ENCODE measurements at regions not wholly inside any gene's neighbourhood (a gene's known extent, or its start where the extent isn't known, plus 50 kb on each side); places are given as distances from the start of the nearest gene placed in this dataset.

GRCh38 chr4:28523681-28524190 lies 1663.1 kb downstream of the STIM2 start:
- Histone ChIP-seq H3K9me3 (replicated peaks) (no peaks in the 10 kb centered on the region), H3K4me1 (no peaks in the 10 kb centered on the region), H3K4me3 (no peak overlapping the region), H3K36me3 (no peaks in the 10 kb centered on the region), H3K27me3 (ENCODE audit: low read depth) (no peaks in the 10 kb centered on the region), H3K27ac (replicated peaks) (no peak overlapping the region)
- intact Hi-C loops (cut with micrococcal nuclease), result no loop called here
- TF ChIP-seq CTCF (IDR thresholded peaks at IDR 0.05; ENCODE audit: borderline replicate concordance), result no peak
- DNase-seq, result no peak

- H3K27ac ChIP-seq (replicated peaks), result no peak overlapping the region
- no peaks in the 10 kb centered on the region for H3K4me1 ChIP-seq
- DNase-seq, result no peak
- H3K36me3 ChIP-seq, result no peaks in the 10 kb centered on the region
- no peak for TF ChIP-seq CTCF (IDR thresholded peaks at IDR 0.05; ENCODE audit: borderline replicate concordance)
- intact Hi-C loops (cut with micrococcal nuclease), result no loop called here
- no peak overlapping the region for H3K4me3 ChIP-seq
- H3K27me3 ChIP-seq (ENCODE audit: low read depth), result no peaks in the 10 kb centered on the region
- H3K9me3 ChIP-seq (replicated peaks), result peaks cover 10% of the 10 kb centered on the region
These were observed 1675.5 kb downstream of the STIM2 start for GRCh38 chr4:28536124-28536523.

GRCh38 chr4:28545986-28546385 lies 1685.3 kb downstream of the STIM2 start:
- H3K27ac ChIP-seq (replicated peaks), result no peak overlapping the region
- peaks cover 4% of the 10 kb centered on the region for H3K9me3 ChIP-seq (replicated peaks)
- H3K4me1 ChIP-seq, result no peaks in the 10 kb centered on the region
- H3K27me3 ChIP-seq (ENCODE audit: low read depth), result no peaks in the 10 kb centered on the region
- TF ChIP-seq CTCF (IDR thresholded peaks at IDR 0.05; ENCODE audit: borderline replicate concordance), result no peak
- intact Hi-C loops (cut with micrococcal nuclease), result no loop called here
- H3K4me3 ChIP-seq, result no peak overlapping the region
- no peak for DNase-seq
- no peaks in the 10 kb centered on the region for H3K36me3 ChIP-seq

- Histone ChIP-seq H3K9me3 (replicated peaks) (peaks cover 4% of the 10 kb centered on the region), H3K4me1 (no peaks in the 10 kb centered on the region), H3K36me3 (no peaks in the 10 kb centered on the region), H3K27me3 (ENCODE audit: low read depth) (no peaks in the 10 kb centered on the region), H3K27ac (replicated peaks) (no peak overlapping the region), H3K4me3 (no peak overlapping the region)
- no peak for DNase-seq
- intact Hi-C loops (cut with micrococcal nuclease), result no loop called here
- TF ChIP-seq CTCF (IDR thresholded peaks at IDR 0.05; ENCODE audit: borderline replicate concordance), result no peak
These were observed 1687.5 kb downstream of the STIM2 start for GRCh38 chr4:28548136-28548535.

GRCh38 chr4:28548594-28548993 lies 1688.0 kb downstream of the STIM2 start:
- Histone ChIP-seq H3K9me3 (replicated peaks) (peaks cover 8% of the 10 kb centered on the region), H3K27me3 (ENCODE audit: low read depth) (no peaks in the 10 kb centered on the region), H3K27ac (replicated peaks) (no peak overlapping the region), H3K4me1 (no peaks in the 10 kb centered on the region), H3K4me3 (no peak overlapping the region), H3K36me3 (no peaks in the 10 kb centered on the region)
- TF ChIP-seq CTCF (IDR thresholded peaks at IDR 0.05; ENCODE audit: borderline replicate concordance), result no peak
- intact Hi-C loops (cut with micrococcal nuclease), result no loop called here
- DNase-seq, result no peak

GRCh38 chr4:28555866-28556265 lies 1695.2 kb downstream of the STIM2 start:
- no peak overlapping the region for H3K4me3 ChIP-seq
- no peaks in the 10 kb centered on the region for H3K36me3 ChIP-seq
- intact Hi-C loops (cut with micrococcal nuclease), result no loop called here
- H3K27ac ChIP-seq (replicated peaks), result no peak overlapping the region
- peaks cover 14% of the 10 kb centered on the region for H3K9me3 ChIP-seq (replicated peaks)
- H3K4me1 ChIP-seq, result no peaks in the 10 kb centered on the region
- H3K27me3 ChIP-seq (ENCODE audit: low read depth), result no peaks in the 10 kb centered on the region
- no peak for TF ChIP-seq CTCF (IDR thresholded peaks at IDR 0.05; ENCODE audit: borderline replicate concordance)
- no peak for DNase-seq
